K562 (cell line): ENCODE measurements at regions not wholly inside any gene's neighbourhood (a gene's known extent, or its start where the extent isn't known, plus 50 kb on each side); places are given as distances from the start of the nearest gene placed in this dataset.

Experiments used
- CTCF ChIP-seq, 3 experiments: IDR thresholded peaks in 2 of 3; conservative IDR thresholded peaks in 1 of 3; 2 replicates each; pipeline ENCODE4 v1.5.1; 2011 to 2012; ENCODE audit warnings: low read length in 3 of 3, mild to moderate bottlenecking in 3 of 3, control low read depth in 2 of 3, improper control_type of control experiment in 1 of 3, inconsistent platforms in 1 of 3, low read depth in 1 of 3, mixed read lengths in 1 of 3, moderate library complexity in 1 of 3; ENCODE audit not compliant: insufficient read depth in 2 of 3
- E4F1 ChIP-seq: fragments of 250-450 bp; sonication (Bioruptor Pico); IDR thresholded peaks from 2 replicates; pipeline ENCODE4 v1.5.0; 2021; ENCODE audit warnings: mild to moderate bottlenecking, borderline replicate concordance
- EZH2 ChIP-seq: IDR thresholded peaks from 2 replicates; pipeline ENCODE4 v1.6.1; 2012; ENCODE audit warnings: low read depth, mild to moderate bottlenecking, inconsistent platforms, low read length, borderline replicate concordance
- GTF2A2 ChIP-seq: IDR thresholded peaks from 2 replicates; pipeline ENCODE4 v1.6.1; 2016; ENCODE audit warnings: mild to moderate bottlenecking, missing genetic modification characterization, missing compliant biosample characterization
- IFI16 ChIP-seq: fragments of 250-450 bp; sonication (Bioruptor Pico); IDR thresholded peaks from 2 replicates; pipeline ENCODE4 v2.1.2; 2022; ENCODE audit warnings: mild to moderate bottlenecking, inconsistent platforms
- MAFG ChIP-seq: fragments of 450-650 bp; conservative IDR thresholded peaks from 2 replicates; pipeline ENCODE4 v1.6.1; 2016; ENCODE audit warnings: missing genetic modification characterization, missing compliant biosample characterization
- NFYB ChIP-seq: IDR thresholded peaks from 2 replicates; pipeline ENCODE4 v1.6.1; 2011; ENCODE audit warnings: mild to moderate bottlenecking, moderate library complexity; ENCODE audit not compliant: insufficient read length; ENCODE audit errors: extremely low read depth
- NR3C1 ChIP-seq: sonication (generic); formaldehyde crosslinking; IDR thresholded peaks from 2 replicates; pipeline ENCODE4 v1.8.1; 2022; ENCODE audit warnings: missing genetic modification reagents
- TCF7L2 ChIP-seq: fragments of 150-350 bp; IDR thresholded peaks from 2 replicates; pipeline ENCODE4 v1.6.1; 2016; ENCODE audit warnings: low read depth, mild to moderate bottlenecking, low read length, moderate library complexity
- ZNF707 ChIP-seq: fragments of 250-450 bp; sonication (Bioruptor Pico); conservative IDR thresholded peaks from 2 replicates; pipeline ENCODE4 v1.8.0; 2022; ENCODE audit warnings: inconsistent platforms, mild to moderate bottlenecking, moderate library complexity

- TF ChIP-seq EZH2 (no peak), IFI16 (CRISPR knock-in tag) (no peak), CTCF (IDR thresholded peaks at IDR 0.05 in 2 of 3, conservative IDR thresholded peaks at IDR 0.05 in 1 of 3; ENCODE audit: insufficient read depth in 2 of 3, low read depth in 1 of 3, low read length in 3 of 3) (no peak), GTF2A2 (no peak), TCF7L2 (no peak), ZNF707 (CRISPR knock-in tag) (no peak), MAFG (tag) (no peak), E4F1 (no peak), NFYB (no peak), NR3C1 (CRISPR knock-in tag) (no peak)
Observed at GRCh38 chr4:136562834-136563233, 969.5 kb downstream of the PCDH18 start.
